GM12874 (cell line): ENCODE measurements at regions not wholly inside any gene's neighbourhood (a gene's known extent, or its start where the extent isn't known, plus 50 kb on each side); places are given as distances from the start of the nearest gene placed in this dataset.

Source experiments
- CTCF ChIP-seq: IDR thresholded peaks from 2 replicates; pipeline ENCODE4 v1.5.1; 2011; ENCODE audit warnings: low read depth, mild to moderate bottlenecking, control low read depth, low read length, moderate library complexity; ENCODE audit not compliant: insufficient read depth

GRCh38 chr5:29131285-29131684 lies 2062.2 kb upstream of the CDH6 start:
- no peak for TF ChIP-seq CTCF

- no peak for TF ChIP-seq CTCF
Measured at GRCh38 chr5:29130786-29131185, 2062.7 kb upstream of the CDH6 start.

- no peak for TF ChIP-seq CTCF
Measured at GRCh38 chr5:29122306-29122705, 2071.2 kb upstream of the CDH6 start.

GRCh38 chr5:29114331-29114768 lies 2076.0 kb upstream of the CDH9 start:
- TF ChIP-seq CTCF: no peak

GRCh38 chr5:29113516-29113915 lies 2075.1 kb upstream of the CDH9 start:
- no peak for TF ChIP-seq CTCF

GRCh38 chr5:29099585-29099984 lies 2061.2 kb upstream of the CDH9 start:
- no peak for TF ChIP-seq CTCF

- TF ChIP-seq CTCF: no peak
Measured at GRCh38 chr5:29089591-29090130, 2051.3 kb upstream of the CDH9 start.
